SK-N-MC (cell line): ENCODE measurements at regions not wholly inside any gene's neighbourhood (a gene's known extent, or its start where the extent isn't known, plus 50 kb on each side); places are given as distances from the start of the nearest gene placed in this dataset.

Source experiments
- EZH2 ChIP-seq: fragments of 200-600 bp; sonication (generic); IDR thresholded peaks from one replicate; pipeline ENCODE4 v1.6.1; 2017; ENCODE audit warnings: antibody characterized with exemption
- FOXP2 ChIP-seq: optimal IDR thresholded peaks from 2 replicates; pipeline ENCODE3; 2011; ENCODE audit warnings: mild to moderate bottlenecking, moderate library complexity; ENCODE audit not compliant: insufficient read depth; ENCODE audit errors: extremely low read length, control extremely low read depth
- POLR2AphosphoS5 ChIP-seq: IDR thresholded peaks from 2 replicates; pipeline ENCODE4 v1.6.1; 2012; ENCODE audit warnings: mild to moderate bottlenecking, low read depth, low read length, borderline replicate concordance

DNA sequence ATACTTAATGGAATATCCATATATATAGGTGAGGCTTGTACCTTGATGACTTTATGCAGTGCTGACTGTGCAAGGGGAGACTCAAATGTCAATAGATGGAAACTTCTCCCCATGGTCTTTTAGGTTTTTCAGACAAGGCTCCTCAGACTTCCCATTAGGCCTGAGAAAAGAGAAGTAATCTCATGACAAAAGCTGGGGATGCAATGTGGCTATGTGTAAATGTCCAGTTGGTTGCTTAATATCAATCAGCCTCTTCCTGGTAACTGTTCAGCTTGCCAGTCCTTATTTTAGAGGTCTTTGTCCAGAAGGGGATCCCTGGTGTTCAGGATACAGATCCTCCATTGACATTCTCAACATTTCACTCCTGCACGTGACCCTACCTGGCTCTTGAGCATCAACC lies 621.1 kb upstream of the CDH18 start:
- no peak for TF ChIP-seq POLR2AphosphoS5
- no peak for TF ChIP-seq FOXP2
- no peak for TF ChIP-seq EZH2
